Brain pericyte (primary cell): ENCODE measurements at regions not wholly inside any gene's neighbourhood (a gene's known extent, or its start where the extent isn't known, plus 50 kb on each side); places are given as distances from the start of the nearest gene placed in this dataset.

Experiments
- DNase-seq: peaks from one replicate; pipeline ENCODE4 v3.0.0-alpha.2; 2012; ENCODE audit warnings: low read depth, low spot score

GRCh38 chr17:71115669-71115972, 946.3 kb downstream of the KCNJ2 start:
- no peak for DNase-seq

DNA sequence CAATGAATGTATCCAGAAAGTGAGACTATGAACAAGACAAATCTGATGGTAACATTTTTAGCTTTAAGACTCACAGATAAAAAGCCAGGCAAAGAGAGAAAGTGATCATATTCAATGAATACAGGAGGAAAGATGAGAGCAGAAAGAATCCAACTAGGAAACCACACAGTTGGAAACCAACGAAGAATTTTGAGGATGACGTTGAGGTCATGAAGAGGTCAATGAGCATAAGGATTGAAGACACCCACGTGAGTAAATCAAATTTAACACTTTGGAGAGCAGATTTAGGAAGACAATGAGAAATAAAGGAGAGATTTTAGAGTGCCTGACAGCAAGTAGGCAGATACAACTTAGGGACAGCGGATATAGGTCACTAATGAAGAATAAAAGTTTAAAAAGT, 948.1 kb downstream of the KCNJ2 start:
- DNase-seq, result no peak

DNA sequence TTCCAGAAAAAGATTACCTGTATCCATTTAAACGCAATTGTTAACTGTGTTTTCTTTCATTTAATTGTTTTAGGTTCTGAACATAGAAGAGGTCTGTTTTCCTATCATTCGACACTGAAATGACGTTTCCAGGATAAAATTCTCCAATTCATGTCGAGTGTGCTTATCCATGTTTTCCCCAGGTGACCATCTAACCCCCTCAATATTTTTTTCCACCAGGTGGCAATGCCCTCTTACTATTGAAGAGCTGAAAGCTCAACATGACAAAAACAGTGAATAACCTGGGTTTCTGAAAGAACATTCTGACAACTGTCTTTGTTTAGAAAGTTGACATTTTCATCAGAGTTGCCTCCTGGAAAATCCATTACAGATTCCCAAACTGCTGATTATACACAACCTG, 948.7 kb downstream of the KCNJ2 start:
- DNase-seq, result no peak

- DNase-seq, result no peak
These were observed 958.1 kb downstream of the KCNJ2 start for GRCh38 chr17:71127416-71127815.

DNA sequence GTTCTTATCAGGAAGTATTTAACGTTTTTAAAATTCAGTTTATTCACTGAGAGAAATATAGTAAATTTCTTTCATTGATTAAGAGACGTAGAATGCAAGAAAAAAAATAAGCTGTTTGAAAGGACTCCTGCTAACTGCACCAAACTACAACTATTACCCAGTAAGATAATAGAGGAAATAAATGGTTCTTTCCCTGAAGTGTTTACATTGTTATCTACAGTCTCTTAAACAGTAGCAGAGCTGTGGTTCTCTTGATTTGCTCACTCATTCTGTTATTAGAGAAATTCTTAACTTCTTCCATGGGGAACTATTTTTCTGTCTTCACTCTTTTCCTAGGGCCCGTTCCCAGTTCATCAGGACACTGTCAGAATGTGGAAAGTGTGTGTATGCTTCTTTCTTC, 973.0 kb downstream of the KCNJ2 start:
- no peak for DNase-seq

DNA sequence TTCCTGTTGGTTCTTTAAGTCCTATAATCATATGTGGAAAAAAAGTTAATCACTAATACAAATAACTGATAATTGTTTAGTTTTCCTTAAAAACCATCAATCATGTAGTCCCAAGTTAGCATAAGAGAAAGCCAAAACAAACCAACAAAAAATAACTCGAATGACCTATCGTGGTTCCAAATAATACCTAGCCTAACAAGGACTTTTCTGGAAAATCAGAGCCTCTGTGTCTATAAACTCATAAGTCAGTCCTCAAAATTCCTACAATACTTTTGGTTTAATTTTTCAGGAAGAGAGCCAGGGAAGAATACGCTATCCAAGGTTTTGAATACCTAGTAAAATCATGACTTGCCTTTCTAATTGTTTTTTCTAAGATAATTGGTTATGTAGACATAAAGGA, 975.3 kb upstream of the SOX9 start:
- no peak for DNase-seq

DNA sequence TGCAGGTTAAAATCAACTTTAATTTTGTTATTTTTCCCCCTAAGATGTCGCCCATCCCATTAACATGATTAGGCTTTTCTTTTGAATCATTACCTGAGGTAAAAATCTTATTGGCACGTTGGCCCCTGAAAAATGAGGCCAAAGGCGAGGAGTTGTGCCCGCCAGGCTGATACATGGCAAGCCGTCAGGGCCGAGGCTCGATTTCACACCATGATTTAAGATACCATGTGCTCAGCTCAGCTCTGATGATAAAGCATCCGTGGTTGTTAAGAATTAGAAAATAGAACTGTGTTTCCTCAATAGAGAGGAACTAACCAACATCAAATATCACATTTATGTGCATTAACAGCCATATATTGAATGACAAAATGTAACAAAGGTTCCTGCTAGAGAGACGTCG, 972.9 kb upstream of the SOX9 start:
- DNase-seq, result no peak

- DNase-seq, result no peak
These were observed 971.2 kb upstream of the SOX9 start for GRCh38 chr17:71149607-71150006.

DNA sequence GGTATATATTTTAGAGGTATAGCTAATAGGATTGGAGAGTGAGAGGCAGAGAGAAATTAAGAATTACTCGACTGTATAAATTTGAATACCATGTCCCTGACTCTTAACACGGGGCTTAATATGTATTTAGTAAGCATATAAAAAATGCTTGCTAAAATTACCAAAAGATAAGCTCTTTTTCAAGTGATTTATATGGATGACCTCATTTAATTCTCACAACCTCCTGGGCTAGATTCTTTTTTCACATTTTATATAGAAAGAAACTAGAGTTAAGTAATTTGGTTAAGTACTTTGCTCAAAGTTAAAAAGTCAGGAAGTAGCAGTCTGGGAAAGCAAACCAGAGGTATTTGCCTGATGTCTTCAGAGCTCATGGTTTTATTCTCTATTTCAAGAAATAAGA, 963.5 kb upstream of the SOX9 start:
- no peak for DNase-seq

DNA sequence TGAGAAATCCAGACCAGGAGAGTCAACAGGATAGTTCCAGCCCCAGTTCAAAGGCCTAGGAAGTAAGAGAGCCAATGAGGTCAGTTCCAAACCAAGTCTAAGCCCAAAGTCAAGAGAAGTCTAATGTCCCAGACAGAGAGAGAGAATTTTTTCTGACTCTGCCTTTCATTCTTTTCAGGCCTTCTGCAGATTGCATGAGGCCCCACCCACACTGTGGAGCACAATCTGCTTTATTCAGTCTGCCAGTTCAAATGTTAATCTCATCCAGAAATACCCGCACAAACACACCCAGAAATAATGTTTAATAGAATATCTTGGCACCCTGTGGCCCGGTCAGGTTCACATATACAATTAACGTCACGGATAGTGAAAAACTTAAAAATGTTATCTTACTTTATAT, 962.4 kb upstream of the SOX9 start:
- no peak for DNase-seq

DNA sequence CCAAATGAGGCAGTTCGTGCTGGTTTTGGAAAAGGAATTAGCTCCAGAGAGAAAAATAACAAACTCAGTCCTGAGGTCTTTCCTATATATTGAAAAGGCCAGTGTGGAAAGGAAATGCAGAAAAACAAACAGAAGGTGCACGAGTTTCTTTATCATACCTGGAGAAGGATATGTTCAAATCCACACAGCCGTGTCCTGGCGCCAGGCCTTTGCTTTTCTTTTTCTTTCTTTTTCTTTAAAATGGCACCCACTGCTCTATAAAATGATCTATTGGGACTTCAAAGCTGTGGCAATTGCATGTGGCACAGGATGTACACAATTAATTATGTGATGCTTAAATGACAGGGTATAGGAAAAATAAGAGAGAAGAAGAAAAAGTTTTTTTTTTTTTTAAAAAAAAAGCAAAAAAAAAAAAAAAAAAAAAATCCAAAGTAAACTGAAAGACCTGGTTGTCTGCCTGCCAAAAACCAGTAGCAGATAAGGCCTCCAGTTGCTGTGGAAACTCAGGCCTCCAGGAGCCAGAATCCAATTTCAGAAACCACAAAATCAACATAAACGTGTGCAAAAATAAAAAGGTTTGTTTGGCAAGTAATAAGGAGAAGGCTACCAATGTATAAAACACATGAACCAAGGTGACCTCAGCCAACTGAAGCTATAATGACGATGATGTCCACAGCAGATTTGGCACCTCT, 957.6 kb upstream of the SOX9 start:
- DNase-seq, result no peak

DNA sequence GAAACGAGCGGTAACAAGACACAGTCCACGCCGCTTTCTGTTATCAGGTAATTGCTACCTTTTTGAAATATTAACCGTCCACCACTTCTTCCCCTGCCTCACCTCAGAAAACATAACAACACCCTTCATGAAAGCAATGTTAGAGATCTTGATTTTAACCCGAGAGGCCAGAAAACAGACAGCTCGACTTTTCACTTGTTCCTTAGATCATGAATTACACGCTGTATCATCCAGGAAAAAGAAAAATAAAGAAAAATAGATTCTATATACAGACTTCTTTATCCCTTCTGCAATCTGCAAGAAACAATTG, 957.1 kb upstream of the SOX9 start:
- no peak for DNase-seq

DNA sequence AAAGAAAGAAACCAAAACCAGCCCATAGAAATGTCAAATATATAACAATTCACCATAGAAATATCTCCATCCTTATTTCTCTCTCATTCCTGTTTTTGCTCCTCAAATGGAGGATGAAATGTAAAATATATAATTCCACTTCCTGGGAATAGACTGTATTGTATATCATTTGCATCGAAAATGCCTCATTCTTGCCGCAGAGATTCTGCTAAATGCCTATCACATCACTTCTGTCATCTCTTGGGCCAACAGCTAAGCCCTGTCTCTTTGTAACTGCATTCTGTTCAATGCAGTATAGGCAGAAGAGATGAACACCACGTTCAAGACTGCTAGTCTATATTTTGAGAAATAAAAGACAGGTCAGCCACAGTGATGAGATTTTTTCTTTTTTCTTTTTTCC, 956.3 kb upstream of the SOX9 start:
- no peak for DNase-seq

GRCh38 chr17:71166311-71166710, 954.5 kb upstream of the SOX9 start:
- DNase-seq, result no peak

- DNase-seq, result no peak
These were observed 952.6 kb upstream of the SOX9 start for GRCh38 chr17:71168053-71168741.

GRCh38 chr17:71170070-71170469, 950.8 kb upstream of the SOX9 start:
- DNase-seq, result no peak

DNA sequence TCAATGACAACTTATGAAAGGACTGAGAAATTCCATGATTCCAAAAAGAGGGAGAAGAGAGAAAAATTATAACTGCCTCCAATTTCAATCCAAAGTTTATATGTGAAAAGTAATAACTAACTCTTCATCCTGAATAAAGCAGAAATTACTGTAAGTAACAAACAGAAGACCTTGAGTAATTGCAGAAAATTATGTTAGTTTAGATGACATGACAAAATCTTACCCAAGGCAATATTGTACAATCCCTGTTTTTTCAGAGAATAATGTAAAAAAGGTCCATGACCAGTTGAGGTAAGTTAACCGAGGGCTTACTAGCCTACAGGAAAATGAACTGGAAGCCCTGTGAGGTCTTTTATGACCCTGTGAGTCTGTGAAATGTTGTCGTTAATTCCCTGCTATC, 949.5 kb upstream of the SOX9 start:
- no peak for DNase-seq

GRCh38 chr17:71173991-71174390, 946.8 kb upstream of the SOX9 start:
- no peak for DNase-seq

GRCh38 chr17:71176331-71176730, 944.5 kb upstream of the SOX9 start:
- DNase-seq, result no peak

- DNase-seq, result no peak
These were observed 943.8 kb upstream of the SOX9 start for GRCh38 chr17:71176928-71177443.

DNA sequence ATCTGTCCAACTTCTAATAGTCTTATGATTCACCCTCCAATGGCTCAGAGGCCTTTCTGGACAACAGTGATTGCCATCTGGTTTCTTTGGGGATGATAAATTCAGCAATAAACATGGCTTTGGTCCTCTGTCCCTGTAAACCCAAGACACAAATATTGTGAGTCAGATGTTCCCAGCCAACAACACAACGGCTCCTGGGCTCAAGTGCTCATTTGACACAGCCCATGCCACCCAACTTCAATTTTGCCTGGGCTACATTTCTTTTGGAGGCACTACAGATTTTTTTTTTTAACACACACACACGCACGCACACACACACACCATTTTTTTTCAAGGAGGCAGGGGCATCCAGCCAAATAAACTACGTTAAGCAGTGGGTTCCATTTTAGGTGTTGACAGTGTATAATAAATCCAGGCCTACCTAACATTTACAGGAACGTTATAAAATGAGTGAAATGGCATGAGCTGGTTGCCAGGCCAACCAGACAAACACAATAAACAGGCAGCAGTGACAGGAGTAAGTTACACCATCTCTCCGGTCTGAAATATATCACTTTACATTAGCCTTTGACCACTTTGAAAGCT, 939.9 kb upstream of the SOX9 start:
- DNase-seq, result no peak

DNA sequence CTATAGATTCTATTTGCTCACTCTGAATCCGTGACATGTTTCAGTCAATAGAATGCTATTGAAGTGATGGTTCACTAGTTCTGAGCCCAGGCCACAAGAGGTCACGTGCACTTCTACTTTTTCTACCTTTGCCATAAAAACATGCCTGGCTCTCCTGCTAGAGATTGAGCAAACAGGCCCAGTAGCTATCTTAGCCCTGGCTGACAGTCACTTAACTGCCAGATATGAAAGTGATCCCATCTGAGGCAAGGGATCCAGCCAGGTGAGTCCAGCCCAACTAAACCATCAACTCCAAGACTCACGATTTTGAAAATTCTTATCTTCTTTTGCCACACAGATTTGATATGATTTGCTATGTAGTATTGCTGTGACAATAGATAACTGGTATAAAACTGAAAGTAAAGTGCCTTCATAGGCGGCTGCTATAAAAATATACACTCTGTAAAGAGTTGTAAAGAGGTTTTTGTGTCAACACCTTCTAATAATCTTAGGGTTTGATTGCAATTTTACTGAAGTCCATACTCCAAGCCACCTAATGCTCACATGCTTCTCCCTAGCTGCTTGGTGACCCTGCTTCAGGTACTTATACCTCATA, 937.7 kb upstream of the SOX9 start:
- no peak for DNase-seq

- no peak for DNase-seq
These were observed 936.1 kb upstream of the SOX9 start for GRCh38 chr17:71184716-71185115.
